H1 (cell line): ENCODE measurements at regions not wholly inside any gene's neighbourhood (a gene's known extent, or its start where the extent isn't known, plus 50 kb on each side); places are given as distances from the start of the nearest gene placed in this dataset.

Experiments
- CTCF ChIA-PET: fragments of 300-600 bp; sonication (Branson Sonifier 250); formaldehyde crosslinking; loops from one replicate; lab custom pipeline; 2021; ENCODE audit not compliant: partially characterized antibody; lab: Charles Lee
- POLR2A ChIA-PET: fragments of 300-600 bp; sonication (Branson Sonifier 250); formaldehyde crosslinking; loops from one replicate; lab custom pipeline; 2021; ENCODE audit warnings: inconsistent platforms; ENCODE audit not compliant: partially characterized antibody; lab: Charles Lee
- DNase-seq, 2 experiments: peaks; one replicate each; pipeline versions ENCODE4 v3.0.0 to v3.0.0-alpha.2; 2010 to 2022; ENCODE audit warnings: low spot score in 2 of 2, low read depth in 1 of 2, mixed read lengths in 1 of 2
- FAIRE-seq: peaks from 2 replicates; lab custom pipeline; 2011; peaks lifted over from hg19 to GRCh38; lab: Jason Lieb, UNC
- H2AFZ ChIP-seq: 2 replicates; pipeline ENCODE4 v1.8.1; 2012; ENCODE audit warnings: low read length, inconsistent platforms
- H2AK5ac ChIP-seq: 2 replicates; pipeline ENCODE4 v1.6.1; 2013; ENCODE audit warnings: low read depth, low read length
- H2BK120ac ChIP-seq: replicated peaks from 2 replicates; pipeline ENCODE3; 2013; ENCODE audit warnings: low read depth, low read length, inconsistent platforms
- H2BK12ac ChIP-seq: 2 replicates; pipeline ENCODE4 v1.6.1; 2013; ENCODE audit warnings: low read depth, low read length
- H2BK15ac ChIP-seq: 2 replicates; pipeline ENCODE4 v1.6.1; 2013; ENCODE audit warnings: low read length
- H2BK20ac ChIP-seq: 2 replicates; pipeline ENCODE4 v1.6.1; 2013; ENCODE audit warnings: low read length
- H2BK5ac ChIP-seq: 2 replicates; pipeline ENCODE4 v1.6.1; 2013; ENCODE audit warnings: low read depth, low read length
- H3K14ac ChIP-seq: 2 replicates; pipeline ENCODE4 v1.6.1; 2013; ENCODE audit warnings: inconsistent platforms; ENCODE audit not compliant: insufficient read length
- H3K18ac ChIP-seq: 2 replicates; pipeline ENCODE4 v1.6.1; 2013; ENCODE audit warnings: low read length; ENCODE audit errors: extremely low read depth
- H3K23ac ChIP-seq: 2 replicates; pipeline ENCODE4 v1.6.1; 2013; ENCODE audit warnings: inconsistent platforms; ENCODE audit not compliant: insufficient read length
- H3K23me2 ChIP-seq: 2 replicates; pipeline ENCODE4 v1.6.1; 2013; ENCODE audit warnings: low read depth, low read length
- H3K27ac ChIP-seq: 2 replicates; pipeline ENCODE4 v1.6.1; 2011; ENCODE audit warnings: low read depth, low read length, inconsistent platforms
- H3K27me3 ChIP-seq, 4 experiments: replicated peaks in 1 of 4; 1 replicate in 1 of 4; 2 replicates in 3 of 4; pipeline versions ENCODE4 v1.6.1 to v1.8.1; 2011 to 2013; ENCODE audit warnings: low read length in 3 of 4, mild to moderate bottlenecking in 3 of 4, inconsistent platforms in 2 of 4, mixed read lengths in 2 of 4, moderate library complexity in 1 of 4; ENCODE audit not compliant: control insufficient read depth in 3 of 4, insufficient read depth in 3 of 4; ENCODE audit errors: extremely low read depth in 1 of 4
- H3K36me3 ChIP-seq, 4 experiments: 2 replicates each; pipeline versions ENCODE4 v1.6.1 to v1.8.1; 2011 to 2013; ENCODE audit warnings: mild to moderate bottlenecking in 4 of 4, low read length in 3 of 4, moderate library complexity in 2 of 4, control low read depth in 1 of 4, inconsistent platforms in 1 of 4; ENCODE audit not compliant: insufficient read depth in 4 of 4, control insufficient read depth in 2 of 4
- H3K4ac ChIP-seq: replicated peaks from 2 replicates; pipeline ENCODE3; 2013; ENCODE audit warnings: low read length, low read depth, mixed read lengths, inconsistent platforms; ENCODE audit not compliant: insufficient read length
- H3K4me1 ChIP-seq, 4 experiments: replicated peaks in 1 of 4; 1 replicate in 1 of 4; 2 replicates in 3 of 4; pipeline versions ENCODE4 v1.6.1 to v1.8.1; 2011 to 2013; ENCODE audit warnings: low read length in 3 of 4, inconsistent platforms in 2 of 4, mixed read lengths in 1 of 4; ENCODE audit not compliant: insufficient read depth in 4 of 4, control insufficient read depth in 3 of 4
- H3K4me2 ChIP-seq, 2 experiments: 2 replicates each; pipeline versions ENCODE4 v1.6.1 to v1.8.1; 2011 to 2013; ENCODE audit warnings: low read depth in 2 of 2, low read length in 2 of 2, control low read depth in 1 of 2, inconsistent platforms in 1 of 2, mild to moderate bottlenecking in 1 of 2; ENCODE audit not compliant: insufficient read depth in 1 of 2
- H3K4me3 ChIP-seq, 4 experiments: fragments of 200-600, 300-600 bp in 1 of 4; sonication (generic), shearing (Covaris generic), sonication (Bioruptor Twin) in 1 of 4; 2 replicates each; pipeline versions ENCODE4 v1.5.1 to v1.8.1; 2011 to 2016; ENCODE audit warnings: low read length in 4 of 4, low read depth in 3 of 4, control low read depth in 2 of 4, inconsistent platforms in 2 of 4, mild to moderate bottlenecking in 2 of 4, mixed read lengths in 1 of 4, moderate library complexity in 1 of 4; ENCODE audit not compliant: insufficient read depth in 2 of 4; ENCODE audit errors: extremely low read depth in 1 of 4
- H3K56ac ChIP-seq: replicated peaks from 2 replicates; pipeline ENCODE3; 2013; ENCODE audit warnings: low read depth, mild to moderate bottlenecking, mixed read lengths, low read length, inconsistent platforms; ENCODE audit not compliant: insufficient read length
- H3K79me1 ChIP-seq: 2 replicates; pipeline ENCODE4 v1.6.1; 2013; ENCODE audit warnings: low read depth, low read length, control low read depth
- H3K79me2 ChIP-seq, 2 experiments: 2 replicates each; pipeline versions ENCODE4 v1.6.1 to v1.8.1; 2012 to 2013; ENCODE audit warnings: low read length in 2 of 2, mild to moderate bottlenecking in 2 of 2, inconsistent platforms in 1 of 2; ENCODE audit not compliant: insufficient read depth in 2 of 2, control insufficient read depth in 1 of 2
- H3K9ac ChIP-seq, 4 experiments: replicated peaks in 1 of 4; 1 replicate in 1 of 4; 2 replicates in 3 of 4; pipeline versions ENCODE4 v1.6.1 to v1.8.1; 2011 to 2013; ENCODE audit warnings: low read depth in 3 of 4, low read length in 3 of 4, control low read depth in 2 of 4, mild to moderate bottlenecking in 2 of 4, moderate library complexity in 2 of 4, inconsistent platforms in 1 of 4; ENCODE audit errors: extremely low read depth in 1 of 4
- H3K9me3 ChIP-seq, 2 experiments: 2 replicates each; pipeline versions ENCODE4 v1.6.1 to v1.8.1; 2012 to 2013; ENCODE audit warnings: mild to moderate bottlenecking in 2 of 2, moderate library complexity in 2 of 2, control low read depth in 1 of 2, inconsistent platforms in 1 of 2, low read depth in 1 of 2, low read length in 1 of 2, mixed read lengths in 1 of 2; ENCODE audit not compliant: insufficient read depth in 2 of 2
- H4K20me1 ChIP-seq, 2 experiments: replicated peaks in 1 of 2; 2 replicates each; pipeline versions ENCODE3 to v1.8.1; 2011 to 2013; ENCODE audit warnings: inconsistent platforms in 2 of 2, low read length in 2 of 2, mild to moderate bottlenecking in 1 of 2; ENCODE audit not compliant: insufficient read depth in 2 of 2, control insufficient read depth in 1 of 2
- H4K5ac ChIP-seq: 2 replicates; pipeline ENCODE4 v1.6.1; 2013; ENCODE audit warnings: low read length, low read depth, mixed read lengths, inconsistent platforms; ENCODE audit not compliant: insufficient read length
- H4K8ac ChIP-seq: 2 replicates; pipeline ENCODE4 v1.8.0; 2013; ENCODE audit warnings: mild to moderate bottlenecking, moderate library complexity, low read length, inconsistent platforms; ENCODE audit not compliant: insufficient read depth; ENCODE audit errors: extremely low read depth
- H4K91ac ChIP-seq: replicated peaks from 2 replicates; pipeline ENCODE3; 2013; ENCODE audit warnings: low read length, mixed read lengths, inconsistent platforms; ENCODE audit not compliant: insufficient read length
- MAFK ChIP-seq: IDR thresholded peaks from 2 replicates; pipeline ENCODE4 v1.6.1; 2012; ENCODE audit warnings: low read depth, mild to moderate bottlenecking, improper control_type of control experiment, low read length
- ZNF274 ChIP-seq: IDR thresholded peaks from 2 replicates; pipeline ENCODE4 v1.7.0; 2012; ENCODE audit warnings: low read length, borderline replicate concordance; ENCODE audit errors: extremely low read depth

- no peaks in the 10 kb centered on the region for H3K79me1 ChIP-seq
- DNase-seq (no peak), FAIRE-seq (no peak)
- no peak overlapping the region for H4K91ac ChIP-seq
- H3K23me2 ChIP-seq = no peaks in the 10 kb centered on the region
- no peaks in the 10 kb centered on the region for H3K27me3 ChIP-seq
- no peak overlapping the region for H3K4ac ChIP-seq
- no peak overlapping the region for H3K4me3 ChIP-seq
- no peaks in the 10 kb centered on the region for H3K36me3 ChIP-seq
- H2AK5ac ChIP-seq = no peak overlapping the region
- H4K20me1 ChIP-seq = no peaks in the 10 kb centered on the region
- H3K79me2 ChIP-seq = no peaks in the 10 kb centered on the region
- H3K4me2 ChIP-seq = no peak overlapping the region
- ChIA-PET POLR2A (no interaction called here), CTCF (interaction anchor here (0.6 kb wide), 1 partner anchor 208 kb away, joined by 3 read pairs; no protein-coding TSS in a partner anchor)
- no peak overlapping the region for H2BK5ac ChIP-seq
- H2BK15ac ChIP-seq = no peak overlapping the region
- no peak overlapping the region for H3K27ac ChIP-seq
- no peak overlapping the region for H4K8ac ChIP-seq
- H3K14ac ChIP-seq = no peak overlapping the region
- TF ChIP-seq MAFK (peak; percentile 37; the same call in 1 of the 2 replicates), ZNF274 (no peak)
- H3K9me3 ChIP-seq = no peaks in the 10 kb centered on the region
- no peak overlapping the region for H3K56ac ChIP-seq
- H2BK20ac ChIP-seq = no peak overlapping the region
- no peaks in the 10 kb centered on the region for H3K4me1 ChIP-seq
- no peak overlapping the region for H2BK12ac ChIP-seq
- H3K9ac ChIP-seq = no peak overlapping the region
- no peak overlapping the region for H4K5ac ChIP-seq
- H3K18ac ChIP-seq = no peak overlapping the region
- H2BK120ac ChIP-seq = no peak overlapping the region
- no peak overlapping the region for H2AFZ ChIP-seq
- no peak overlapping the region for H3K23ac ChIP-seq
Measured at GRCh38 chr3:8080464-8080863, 421.2 kb upstream of the LMCD1 start.
